Bronchial epithelial cell (primary cell): ENCODE measurements at regions not wholly inside any gene's neighbourhood (a gene's known extent, or its start where the extent isn't known, plus 50 kb on each side); places are given as distances from the start of the nearest gene placed in this dataset.

Experiments
- DNase-seq: peaks from one replicate; pipeline ENCODE4 v3.0.0-alpha.2; 2010; ENCODE audit warnings: low read depth
- FAIRE-seq: peaks from 2 replicates; lab custom pipeline; 2011; peaks lifted over from hg19 to GRCh38; lab: Jason Lieb, UNC
- H3K27me3 ChIP-seq: 2 replicates; pipeline ENCODE4 v1.5.1; 2011; ENCODE audit warnings: low read length; ENCODE audit not compliant: control insufficient read depth, insufficient read depth
- H3K36me3 ChIP-seq: 2 replicates; pipeline ENCODE4 v1.5.1; 2011; ENCODE audit warnings: low read length; ENCODE audit not compliant: control insufficient read depth, insufficient read depth
- H3K4me3 ChIP-seq: 2 replicates; pipeline ENCODE4 v1.5.1; 2011; ENCODE audit warnings: mild to moderate bottlenecking, low read depth, low read length, control low read depth
- CTCF ChIP-seq: IDR thresholded peaks from 2 replicates; pipeline ENCODE4 v1.5.1; 2011; ENCODE audit warnings: mild to moderate bottlenecking, moderate library complexity, low read length, control low read depth, inconsistent platforms; ENCODE audit not compliant: insufficient read depth, severe bottlenecking

- Histone ChIP-seq H3K36me3 (no peaks in the 10 kb centered on the region), H3K27me3 (no peaks in the 10 kb centered on the region), H3K4me3 (no peak overlapping the region)
- no peak for FAIRE-seq
- no peak for DNase-seq
- no peak for TF ChIP-seq CTCF
Measured at GRCh38 chr18:47519277-47519676, 267.8 kb upstream of the SKOR2 start.

GRCh38 chr18:47513614-47514013, 262.2 kb upstream of the SKOR2 start:
- no peak overlapping the region for H3K4me3 ChIP-seq
- FAIRE-seq = no peak

GRCh38 chr18:47512726-47513435, 261.4 kb upstream of the SKOR2 start:
- H3K36me3 ChIP-seq = no peaks in the 10 kb centered on the region
- FAIRE-seq (no peak), DNase-seq (no peak)
- no peak overlapping the region for H3K4me3 ChIP-seq
- no peaks in the 10 kb centered on the region for H3K27me3 ChIP-seq
- no peak for TF ChIP-seq CTCF

More at GRCh38 chr18:47513614-47514013, 262.2 kb upstream of the SKOR2 start:
- H3K36me3 ChIP-seq = no peaks in the 10 kb centered on the region
- no peak for TF ChIP-seq CTCF
- DNase-seq = no peak
- H3K27me3 ChIP-seq = no peaks in the 10 kb centered on the region

- Histone ChIP-seq H3K27me3 (no peaks in the 10 kb centered on the region), H3K36me3 (no peaks in the 10 kb centered on the region), H3K4me3 (no peak overlapping the region)
- no peak for TF ChIP-seq CTCF
- DNase-seq (no peak), FAIRE-seq (no peak)
Measured at GRCh38 chr18:47512056-47512455, 260.6 kb upstream of the SKOR2 start.

- no peak for TF ChIP-seq CTCF
- Histone ChIP-seq H3K36me3 (no peaks in the 10 kb centered on the region), H3K27me3 (no peaks in the 10 kb centered on the region), H3K4me3 (no peak overlapping the region)
- DNase-seq (no peak), FAIRE-seq (no peak)
Measured at GRCh38 chr18:47510831-47511230, 259.4 kb upstream of the SKOR2 start.

- DNase-seq = no peak
- H3K4me3 ChIP-seq = no peak overlapping the region
- FAIRE-seq = no peak
- no peaks in the 10 kb centered on the region for H3K36me3 ChIP-seq
- no peaks in the 10 kb centered on the region for H3K27me3 ChIP-seq
- TF ChIP-seq CTCF = no peak
Measured at GRCh38 chr18:47507651-47508050, 256.2 kb upstream of the SKOR2 start.
